HepG2 (cell line): ENCODE measurements at regions not wholly inside any gene's neighbourhood (a gene's known extent, or its start where the extent isn't known, plus 50 kb on each side); places are given as distances from the start of the nearest gene placed in this dataset.

Source experiments
- ATF7 ChIP-seq, 2 experiments: fragments of 450-650 bp in 1 of 2; sonication (generic) in 1 of 2; formaldehyde crosslinking in 1 of 2; IDR thresholded peaks; 2 replicates each; pipeline versions ENCODE4 v1.4.0 to v1.6.1; 2016 to 2020; ENCODE audit warnings: antibody characterized with exemption in 1 of 2, mild to moderate bottlenecking in 1 of 2, missing genetic modification reagents in 1 of 2
- EZH2 ChIP-seq: conservative IDR thresholded peaks from 2 replicates; pipeline ENCODE4 v1.6.1; 2012; ENCODE audit warnings: mild to moderate bottlenecking, low read depth, low read length, moderate library complexity
- HOXA7 ChIP-seq: sonication (generic); formaldehyde crosslinking; IDR thresholded peaks from 2 replicates; pipeline ENCODE4 v1.8.1; 2022; ENCODE audit warnings: mild to moderate bottlenecking, missing genetic modification reagents, moderate library complexity
- MAX ChIP-seq: IDR thresholded peaks from 2 replicates; pipeline ENCODE4 v1.6.1; 2012; ENCODE audit warnings: inconsistent platforms
- REPIN1 ChIP-seq: sonication (generic); formaldehyde crosslinking; IDR thresholded peaks from 2 replicates; pipeline ENCODE4 v1.8.0; 2022; ENCODE audit warnings: missing genetic modification reagents, low read depth, mild to moderate bottlenecking, borderline replicate concordance
- SIN3A ChIP-seq: IDR thresholded peaks from 2 replicates; pipeline ENCODE4 v1.6.1; 2011; ENCODE audit warnings: low read depth, mild to moderate bottlenecking, control low read depth, low read length, borderline replicate concordance
- STAT5B ChIP-seq: sonication (generic); formaldehyde crosslinking; IDR thresholded peaks from 2 replicates; pipeline ENCODE4 v1.4.0; 2020; ENCODE audit warnings: missing genetic modification reagents
- TCF12 ChIP-seq, 2 experiments: fragments of 450-650 bp in 1 of 2; sonication (generic) in 1 of 2; formaldehyde crosslinking in 1 of 2; IDR thresholded peaks; 2 replicates each; pipeline versions ENCODE4 v1.6.1 to v1.8.0; 2017 to 2022; ENCODE audit warnings: antibody characterized with exemption in 1 of 2, mild to moderate bottlenecking in 1 of 2, missing genetic modification reagents in 1 of 2, moderate library complexity in 1 of 2
- ZNF138 ChIP-seq: sonication (generic); formaldehyde crosslinking; IDR thresholded peaks from 2 replicates; pipeline ENCODE4 v1.5.0; 2020; ENCODE audit warnings: mild to moderate bottlenecking, low read depth, missing genetic modification reagents
- ZNF260 ChIP-seq: sonication (generic); formaldehyde crosslinking; IDR thresholded peaks from 2 replicates; pipeline ENCODE4 v1.4.0; 2020; ENCODE audit warnings: missing genetic modification reagents, low read depth, mild to moderate bottlenecking, borderline replicate concordance
- ZNF280B ChIP-seq: sonication (generic); formaldehyde crosslinking; IDR thresholded peaks from 2 replicates; pipeline ENCODE4 v1.5.0; 2020; ENCODE audit warnings: missing genetic modification reagents, mild to moderate bottlenecking, borderline replicate concordance
- ZNF775 ChIP-seq: sonication (generic); formaldehyde crosslinking; IDR thresholded peaks from 2 replicates; pipeline ENCODE4 v1.4.0; 2020; ENCODE audit warnings: missing genetic modification reagents, mild to moderate bottlenecking, moderate library complexity, borderline replicate concordance
- ZSCAN9 ChIP-seq: IDR thresholded peaks from 2 replicates; pipeline ENCODE4 v1.6.1; 2016; ENCODE audit warnings: borderline replicate concordance

- TF ChIP-seq ZSCAN9 (CRISPR knock-in tag), result no peak
- TF ChIP-seq ATF7 (IDR thresholded peaks at IDR 0.05), result no peak
- no peak for TF ChIP-seq ATF7 (CRISPR knock-in tag; IDR thresholded peaks at IDR 0.05)
- no peak for TF ChIP-seq EZH2
- no peak for TF ChIP-seq HOXA7 (CRISPR knock-in tag)
- no peak for TF ChIP-seq SIN3A
- no peak for TF ChIP-seq STAT5B (CRISPR knock-in tag)
- TF ChIP-seq ZNF775 (CRISPR knock-in tag), result no peak
- no peak for TF ChIP-seq ZNF280B (CRISPR knock-in tag)
- no peak for TF ChIP-seq TCF12 (IDR thresholded peaks at IDR 0.05)
- TF ChIP-seq TCF12 (CRISPR knock-in tag; IDR thresholded peaks at IDR 0.05), result no peak
- no peak for TF ChIP-seq ZNF260 (CRISPR knock-in tag)
- no peak for TF ChIP-seq REPIN1 (CRISPR knock-in tag)
- no peak for TF ChIP-seq MAX
- TF ChIP-seq ZNF138 (CRISPR knock-in tag), result no peak
Observed at GRCh38 chr3:66110840-66111239, 72.1 kb upstream of the MAGI1 start.
